Stimulated activated CD4-positive, alpha-beta T cell treated with anti-CD3 and anti-CD28 coated beads, Interleukin-4, amount 100 ng/mL, for 4 hours (primary cell): ENCODE measurements at regions not wholly inside any gene's neighbourhood (a gene's known extent, or its start where the extent isn't known, plus 50 kb on each side); places are given as distances from the start of the nearest gene placed in this dataset.
"Not testable (repeated sequence)": the region's sequence is repeated elsewhere in the genome, so short reads cannot be mapped to it uniquely, and the experiment has no call there.

Experiments used
- DNase-seq, 2 experiments: peaks; one replicate each; pipeline ENCODE4 v3.0.0-alpha.2; 2020

DNA sequence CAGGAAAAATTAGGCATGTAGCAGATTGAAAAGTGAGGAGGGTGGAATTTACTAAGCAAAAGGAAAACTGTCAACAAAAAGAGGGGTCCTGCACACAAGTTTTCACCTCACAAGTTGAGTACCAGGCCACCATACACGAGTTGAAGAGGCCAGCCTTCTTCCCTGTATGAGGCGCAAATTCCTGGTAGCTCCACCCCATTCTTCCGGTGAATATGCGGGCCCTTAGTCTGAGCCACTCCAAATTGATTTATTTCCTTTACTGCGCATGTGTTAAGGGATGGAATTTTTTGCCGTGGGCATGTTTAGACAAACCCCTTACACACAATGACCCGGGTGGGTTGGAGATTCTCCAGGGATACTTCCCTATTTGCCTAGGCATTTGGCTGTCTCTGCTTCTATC is 942.1 kb upstream of the GRIA3 start:
- no peak for DNase-seq

- DNase-seq: no peak
These were observed 940.0 kb upstream of the GRIA3 start for GRCh38 chrX:122244080-122244479.

GRCh38 chrX:122245175-122245574 is 938.9 kb upstream of the GRIA3 start:
- DNase-seq: no peak

DNA sequence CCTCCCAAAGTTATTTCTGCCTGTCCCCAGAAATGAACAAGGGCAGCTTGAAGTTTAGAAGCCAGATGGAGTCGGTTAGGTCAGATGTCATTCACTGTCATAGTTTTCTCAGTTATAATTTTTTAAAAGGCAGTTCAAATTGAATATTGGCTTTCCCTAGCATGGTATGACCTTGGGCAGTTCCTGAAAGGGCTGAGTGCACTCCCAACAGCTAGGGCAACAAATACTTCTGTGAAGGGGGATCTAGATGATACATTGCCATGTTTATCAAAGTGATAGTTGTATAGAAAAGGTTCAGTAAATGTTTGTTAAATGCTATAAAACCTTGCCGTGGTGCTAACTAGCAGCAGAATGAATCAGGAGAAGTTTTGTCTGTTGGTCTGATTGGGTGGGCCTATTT is 938.1 kb upstream of the GRIA3 start:
- DNase-seq: no peak

- DNase-seq: no peak
These were observed 937.1 kb upstream of the GRIA3 start for GRCh38 chrX:122246937-122247336.

GRCh38 chrX:122248681-122249080 is 935.4 kb upstream of the GRIA3 start:
- DNase-seq: no peak

DNA sequence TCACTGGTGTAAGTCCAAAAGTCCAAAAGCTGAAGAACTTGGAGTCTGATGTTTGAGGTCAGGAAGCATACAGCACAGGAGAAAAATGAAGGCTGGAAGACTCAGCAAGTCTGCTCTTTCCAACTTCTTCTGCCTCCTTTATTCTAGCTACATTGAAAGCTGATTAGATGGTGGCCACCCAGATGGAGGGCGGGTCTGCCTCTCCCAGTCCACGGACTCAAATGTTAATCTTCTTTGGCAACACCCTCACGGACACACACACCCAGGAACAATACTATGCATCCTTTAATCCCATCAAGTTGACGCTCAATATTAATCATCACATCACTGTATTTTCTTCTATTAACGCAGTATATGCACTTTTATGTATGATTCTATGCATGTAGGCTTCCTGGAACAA is 931.6 kb upstream of the GRIA3 start:
- no peak for DNase-seq

- DNase-seq: no peak
These were observed 915.7 kb upstream of the GRIA3 start for GRCh38 chrX:122268353-122268752.

DNA sequence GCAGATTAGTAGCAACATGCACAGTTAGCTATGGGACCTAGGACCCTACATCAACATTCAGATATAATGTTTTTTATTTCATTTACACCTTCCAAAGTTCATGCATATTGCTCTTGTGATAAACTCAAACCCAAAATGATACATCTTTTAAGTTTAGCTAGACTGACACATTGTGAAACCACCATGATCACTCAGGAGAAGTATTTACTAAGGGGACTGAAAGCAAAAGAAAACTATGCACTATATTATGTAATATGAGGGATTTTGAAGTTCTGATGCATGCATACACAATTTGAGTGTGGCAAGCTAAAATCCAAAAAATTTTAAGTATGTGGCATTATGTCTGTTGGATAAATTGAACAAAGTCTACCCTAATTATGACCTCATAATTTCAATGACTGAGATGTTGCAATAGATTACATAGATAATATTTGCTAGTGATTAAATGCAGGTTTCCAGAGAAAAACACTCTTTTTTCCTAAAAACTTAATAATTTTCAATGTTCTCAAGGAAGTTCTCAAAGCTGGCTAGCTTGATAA is 914.8 kb upstream of the GRIA3 start:
- no peak for DNase-seq

DNA sequence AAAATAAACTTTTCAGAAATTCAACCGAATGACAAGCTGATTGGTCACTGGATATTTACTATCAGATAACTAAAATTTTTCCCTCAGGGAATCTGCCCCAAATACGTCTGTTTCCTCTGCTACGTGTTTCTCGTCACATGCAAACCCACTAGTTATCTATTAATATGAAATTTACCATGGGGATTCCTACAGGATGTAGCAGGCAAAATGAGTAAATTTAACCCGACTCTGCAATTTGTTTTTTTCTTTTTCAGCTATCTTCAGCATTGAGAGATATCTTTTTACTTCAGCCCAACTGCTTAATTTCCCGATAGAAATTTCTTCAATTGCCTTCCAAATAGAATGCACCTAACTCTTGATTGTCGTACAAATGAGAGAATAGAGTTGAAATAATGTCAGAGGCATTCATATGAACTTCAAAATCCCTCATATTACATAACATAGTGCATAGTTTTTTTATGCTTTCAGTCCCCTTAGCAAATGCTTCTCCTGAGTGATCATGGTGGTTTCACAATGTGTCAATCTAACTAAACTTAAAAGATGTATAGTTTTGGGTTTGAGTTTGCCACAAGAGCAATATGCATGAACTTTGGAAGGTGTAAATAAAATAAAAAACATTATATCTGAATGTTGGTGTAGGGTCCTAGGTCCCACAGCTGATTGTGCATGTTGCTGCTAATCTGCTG is 913.1 kb upstream of the GRIA3 start:
- no peak for DNase-seq

- DNase-seq: no peak
These were observed 912.1 kb upstream of the GRIA3 start for GRCh38 chrX:122272011-122272410.

GRCh38 chrX:122279746-122280145 is 904.3 kb upstream of the GRIA3 start:
- DNase-seq: no peak

DNA sequence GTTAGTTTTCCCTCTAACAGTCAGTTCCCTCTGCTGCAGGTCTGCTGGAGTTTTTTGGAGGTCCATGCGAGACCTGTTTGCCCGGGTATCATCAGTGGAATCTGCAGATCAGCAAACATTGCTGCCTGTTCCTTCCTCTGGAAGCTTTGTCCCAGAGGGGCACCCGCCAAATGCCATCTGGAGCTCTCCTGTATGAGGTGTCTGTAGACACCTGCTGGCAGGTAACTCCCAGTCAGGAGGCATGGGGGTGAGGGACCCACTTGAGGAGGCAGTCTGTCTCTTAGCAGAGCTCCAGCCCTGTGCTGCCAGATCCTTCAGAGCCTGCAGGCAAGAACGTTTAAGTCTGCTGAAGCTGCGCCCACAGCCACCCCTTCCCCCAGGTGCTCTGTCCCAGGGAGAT is 884.3 kb upstream of the GRIA3 start:
- DNase-seq: not testable (repeated sequence)

DNA sequence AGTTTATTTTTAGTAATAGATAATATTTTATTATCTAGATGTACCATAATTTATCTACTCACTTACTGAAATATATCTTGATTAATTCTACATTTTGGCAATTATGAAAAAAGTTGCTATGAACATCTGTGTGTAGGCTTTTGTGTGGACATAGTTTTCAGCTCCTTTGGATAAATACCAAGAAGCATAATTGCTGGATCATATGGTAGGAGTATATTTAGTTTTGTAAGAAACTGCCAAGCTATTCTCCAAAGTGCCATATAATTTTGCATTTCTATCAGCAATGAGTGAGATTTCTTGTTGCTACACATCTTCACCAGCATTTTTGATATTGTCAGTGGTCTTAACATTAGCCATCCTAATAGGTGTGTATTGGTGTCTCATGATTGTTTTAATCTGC is 882.6 kb upstream of the GRIA3 start:
- no peak for DNase-seq

DNA sequence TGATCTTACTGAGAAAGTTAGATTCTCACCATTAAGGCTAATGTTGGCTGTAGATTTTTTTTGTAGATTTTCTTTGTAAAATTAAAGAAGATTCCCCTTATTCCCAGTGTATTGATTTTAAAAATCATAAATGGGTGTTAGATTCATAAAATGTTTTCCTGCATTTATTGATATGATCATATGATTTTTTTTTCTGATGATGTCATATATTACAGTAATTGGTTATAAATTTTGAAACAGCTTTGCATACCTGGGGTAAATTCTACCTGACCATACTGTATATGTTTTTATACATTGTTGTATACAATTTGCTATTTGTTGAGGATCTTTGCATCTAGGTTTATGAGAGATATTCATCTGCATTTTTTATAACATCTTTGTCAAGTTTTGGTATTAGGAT is 880.3 kb upstream of the GRIA3 start:
- no peak for DNase-seq

GRCh38 chrX:122344816-122345215 is 839.3 kb upstream of the GRIA3 start:
- DNase-seq: no peak

DNA sequence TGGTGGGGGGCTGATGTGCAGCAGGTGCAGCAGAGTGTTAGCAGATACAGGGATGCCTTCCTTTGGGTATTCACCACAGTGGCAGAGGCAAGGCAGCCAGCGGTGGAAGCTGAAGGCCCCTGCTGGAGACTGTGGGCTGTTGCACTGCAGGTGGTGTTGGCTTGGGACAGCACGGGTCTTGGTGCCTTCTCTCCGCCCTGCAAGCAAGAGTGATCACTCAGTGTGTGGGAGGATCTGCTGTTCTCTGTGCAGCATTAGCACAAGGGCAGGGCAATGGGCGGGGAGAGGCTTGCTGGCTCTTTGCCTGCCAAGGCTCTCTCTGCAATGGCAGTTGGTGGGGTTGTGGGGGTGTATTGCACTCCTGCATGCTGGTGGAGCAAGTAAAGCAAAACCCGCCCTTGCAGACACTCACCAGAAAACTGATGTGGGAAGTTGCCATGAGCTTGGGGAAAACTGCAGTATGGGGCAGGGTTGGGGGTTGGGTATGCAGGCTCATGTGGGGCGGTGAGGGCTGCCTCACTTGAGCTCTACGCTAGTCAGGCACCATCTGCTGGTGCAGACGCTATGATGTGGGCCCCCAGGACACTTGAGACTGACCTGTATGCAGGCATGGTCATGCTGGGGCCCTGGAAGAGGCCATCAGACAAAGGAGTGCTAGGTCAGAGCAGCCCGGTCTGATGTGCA is 820.8 kb upstream of the GRIA3 start:
- DNase-seq: no peak

DNA sequence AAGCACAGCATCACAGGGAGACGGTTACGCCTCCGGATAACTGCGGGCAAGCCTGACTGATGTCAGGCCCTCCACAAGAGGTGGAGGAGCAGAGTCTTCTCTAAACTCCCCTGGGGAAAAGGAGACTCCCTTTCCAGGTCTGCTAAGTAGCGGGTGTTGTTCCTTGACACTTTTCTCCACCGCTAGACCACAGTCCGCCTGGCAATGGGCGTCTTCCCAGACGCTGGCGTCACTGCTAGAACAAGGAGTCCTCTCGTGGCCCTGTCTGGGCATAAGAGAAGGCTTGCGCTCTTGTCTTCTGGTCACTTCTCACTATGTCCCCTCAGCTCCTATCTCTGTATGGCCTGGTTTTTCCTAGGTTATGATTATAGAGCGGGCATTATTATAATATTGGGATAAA is 808.5 kb upstream of the GRIA3 start:
- DNase-seq: not testable (repeated sequence)

DNA sequence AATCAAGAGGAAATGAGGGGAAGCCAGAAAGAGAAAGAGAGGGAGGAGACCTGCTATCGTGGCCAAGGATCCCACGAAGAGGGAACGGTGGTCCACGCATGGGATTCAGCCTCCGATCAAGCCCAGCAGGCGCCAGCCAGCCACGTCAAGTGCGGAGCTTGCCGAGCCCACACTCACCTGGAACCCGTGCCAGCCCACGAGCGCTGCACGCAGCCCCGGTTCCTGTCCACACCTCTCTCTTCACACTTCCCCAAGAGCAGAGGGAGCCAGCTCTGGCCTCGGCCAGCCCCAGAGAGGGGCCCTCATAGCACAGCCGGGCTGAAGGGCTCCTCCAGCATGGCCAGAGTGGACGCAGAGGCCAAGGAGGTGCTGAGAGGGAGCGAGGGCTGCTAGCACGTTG is 795.1 kb upstream of the GRIA3 start:
- no peak for DNase-seq

DNA sequence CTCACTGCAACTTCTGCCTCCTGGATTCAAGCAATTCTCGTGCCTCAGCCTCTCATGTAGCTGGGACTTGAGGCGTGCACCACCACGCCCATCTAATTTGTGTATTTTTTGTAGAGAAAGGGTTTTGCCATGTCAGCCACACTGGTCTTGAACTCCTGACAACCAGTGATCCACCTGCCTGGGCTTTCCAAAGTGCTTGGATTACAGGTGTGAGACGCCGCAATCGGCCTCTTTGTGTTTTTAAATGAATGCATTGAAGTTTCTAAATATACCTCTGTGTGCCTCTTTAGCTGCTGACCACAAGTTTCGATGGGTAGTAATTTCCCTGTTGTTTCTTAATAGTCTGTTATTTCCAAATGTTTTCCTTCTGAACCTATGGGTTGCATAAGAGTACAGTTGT is 765.3 kb upstream of the GRIA3 start:
- no peak for DNase-seq

DNA sequence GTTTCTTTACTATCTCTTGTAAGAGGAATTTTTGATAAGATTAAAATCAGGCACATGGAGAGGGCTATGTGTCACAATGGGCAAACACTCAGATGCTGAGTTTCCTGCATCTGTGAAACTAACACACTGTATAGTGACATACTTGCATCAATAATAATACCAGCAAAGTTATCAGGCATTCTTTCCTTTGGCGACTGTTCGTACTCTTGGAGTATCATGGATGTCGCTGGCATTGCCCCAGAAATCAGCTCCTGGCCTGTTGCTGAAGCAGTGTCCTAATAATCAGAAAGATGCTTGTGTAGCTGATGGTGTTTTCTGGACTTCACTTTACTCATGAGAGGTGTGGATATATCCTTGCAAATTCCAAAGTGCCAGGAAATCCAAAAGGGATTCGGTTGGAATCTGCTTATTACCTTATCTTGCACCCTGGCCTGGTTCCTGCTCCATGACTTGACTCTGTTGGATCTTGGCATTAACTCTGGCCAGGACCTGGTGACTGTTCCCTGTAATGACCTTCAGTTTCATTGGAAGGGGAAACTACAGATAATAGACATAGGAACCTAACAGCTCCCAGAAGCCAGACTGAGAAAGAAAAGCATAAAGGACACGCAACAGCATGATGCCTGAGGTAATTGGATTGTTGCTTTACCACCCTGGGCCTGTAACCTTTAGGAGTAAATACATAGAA is 762.5 kb upstream of the GRIA3 start:
- no peak for DNase-seq

- no peak for DNase-seq
These were observed 761.5 kb upstream of the GRIA3 start for GRCh38 chrX:122422547-122422946.

DNA sequence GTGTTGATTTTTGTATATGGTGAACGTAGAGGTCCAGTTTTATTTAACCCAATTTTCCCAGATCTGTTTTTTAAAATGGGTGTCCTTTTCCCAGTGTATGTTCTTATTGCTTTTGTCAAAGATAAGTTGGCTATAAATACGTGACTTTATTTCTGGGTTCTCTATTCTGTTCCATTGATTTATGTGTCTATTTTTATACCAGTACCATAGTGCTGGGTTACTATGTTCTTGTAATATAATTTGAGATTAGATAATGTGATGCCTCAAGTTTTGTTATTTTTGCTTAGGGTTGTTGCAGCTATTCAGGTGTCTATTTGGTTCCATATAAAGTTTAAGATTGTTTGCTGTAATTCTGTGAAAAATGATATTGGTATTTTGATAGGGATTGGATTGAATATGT is 749.1 kb upstream of the GRIA3 start:
- DNase-seq: no peak

DNA sequence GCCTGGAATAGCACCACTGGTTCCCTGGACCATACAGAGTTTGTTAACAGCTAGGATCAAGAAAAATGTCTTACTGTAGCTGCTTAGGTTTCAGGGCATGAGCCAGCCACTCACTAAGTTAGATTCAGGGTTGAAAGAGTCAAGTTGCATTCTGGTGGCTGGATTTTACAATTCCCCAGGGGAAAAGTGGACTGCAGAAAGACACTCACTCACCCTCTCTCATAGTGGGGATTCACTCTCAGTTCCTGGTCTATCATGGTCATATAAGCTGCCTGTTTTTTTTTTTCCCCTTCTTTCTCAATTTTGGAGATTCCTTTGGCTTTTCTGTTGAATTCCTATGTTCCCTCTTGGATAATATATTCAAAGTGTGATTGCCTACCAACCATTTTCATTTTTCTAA is 744.2 kb upstream of the GRIA3 start:
- DNase-seq: no peak
